NOMO-1 treated with DMSO at 0.1 percent for 48 hours (cell line): ENCODE measurements at regions not wholly inside any gene's neighbourhood (a gene's known extent, or its start where the extent isn't known, plus 50 kb on each side); places are given as distances from the start of the nearest gene placed in this dataset.
"Not testable (repeated sequence)": the region's sequence is repeated elsewhere in the genome, so short reads cannot be mapped to it uniquely, and the experiment has no call there.

Experiments
- DNase-seq: peaks from one replicate; lab custom pipeline; 2025; ENCODE audit not compliant: unreplicated experiment; lab: John Stamatoyannopoulos, UW

GRCh38 chr4:107470173-107470572, 249.9 kb downstream of the PAPSS1 start:
- DNase-seq, result no peak

- DNase-seq, result no peak
Observed at GRCh38 chr4:107468812-107469211, 251.2 kb downstream of the PAPSS1 start.

- DNase-seq, result no peak
Observed at GRCh38 chr4:107468156-107468555, 251.9 kb downstream of the PAPSS1 start.

GRCh38 chr4:107467461-107467860, 252.6 kb downstream of the PAPSS1 start:
- no peak for DNase-seq

GRCh38 chr4:107458194-107458593, 261.8 kb downstream of the PAPSS1 start:
- DNase-seq, result no peak

- no peak for DNase-seq
Observed at GRCh38 chr4:107453987-107454386, 266.0 kb downstream of the PAPSS1 start.

- DNase-seq, result no peak
Observed at GRCh38 chr4:107452717-107453630, 267.1 kb downstream of the PAPSS1 start.

GRCh38 chr4:107449611-107450369, 270.2 kb downstream of the PAPSS1 start:
- no peak for DNase-seq

GRCh38 chr4:107442538-107443111, 277.4 kb downstream of the PAPSS1 start:
- DNase-seq, result no peak

GRCh38 chr4:107439401-107439800, 280.6 kb downstream of the PAPSS1 start:
- no peak for DNase-seq

- DNase-seq, result not testable (repeated sequence)
Observed at GRCh38 chr4:107436471-107436870, 283.6 kb downstream of the PAPSS1 start.

GRCh38 chr4:107432451-107432850, 287.6 kb downstream of the PAPSS1 start:
- DNase-seq, result no peak

- no peak for DNase-seq
Observed at GRCh38 chr4:107423677-107424405, 296.2 kb downstream of the PAPSS1 start.

- DNase-seq, result peak; percentile 43
Observed at GRCh38 chr4:107419536-107419935, 300.5 kb downstream of the PAPSS1 start.

- no peak for DNase-seq
Observed at GRCh38 chr4:107419052-107419451, 301.0 kb downstream of the PAPSS1 start.

GRCh38 chr4:107415490-107415889, 304.5 kb downstream of the PAPSS1 start:
- DNase-seq, result not testable (repeated sequence)

GRCh38 chr4:107409872-107410271, 310.2 kb downstream of the PAPSS1 start:
- DNase-seq, result not testable (repeated sequence)

GRCh38 chr4:107408968-107409367, 311.1 kb downstream of the PAPSS1 start:
- no peak for DNase-seq

GRCh38 chr4:107404591-107405300, 315.3 kb downstream of the PAPSS1 start:
- DNase-seq, result peak; percentile 57

- DNase-seq, result no peak
Observed at GRCh38 chr4:107402291-107402690, 317.7 kb downstream of the PAPSS1 start.
